KOPT-K1 (cell line): ENCODE measurements at regions not wholly inside any gene's neighbourhood (a gene's known extent, or its start where the extent isn't known, plus 50 kb on each side); places are given as distances from the start of the nearest gene placed in this dataset.

Experiments used
- H3K27ac ChIP-seq: fragments of 200-600 bp; sonication (generic); 2 replicates; pipeline ENCODE4 v1.5.1; 2016; ENCODE audit warnings: antibody characterized with exemption, mild to moderate bottlenecking, low read depth, low read length; ENCODE audit not compliant: poor library complexity, severe bottlenecking
- H3K36me3 ChIP-seq: fragments of 200-600 bp; sonication (generic); 2 replicates; pipeline ENCODE4 v1.5.1; 2017; ENCODE audit warnings: antibody characterized with exemption, mild to moderate bottlenecking, low read length, moderate library complexity; ENCODE audit not compliant: insufficient read depth
- H3K9me3 ChIP-seq: fragments of 200-600 bp; sonication (generic); 2 replicates; pipeline ENCODE4 v1.5.1; 2017; ENCODE audit warnings: antibody characterized with exemption, low read length, mild to moderate bottlenecking; ENCODE audit not compliant: insufficient read depth, poor library complexity, severe bottlenecking

GRCh38 chr18:56337507-56337906 is 300.9 kb downstream of the TXNL1 start:
- no peaks in the 10 kb centered on the region for H3K9me3 ChIP-seq
- H3K36me3 ChIP-seq = no peaks in the 10 kb centered on the region
- H3K27ac ChIP-seq = no peak overlapping the region

GRCh38 chr18:56333839-56334238 is 304.6 kb downstream of the TXNL1 start:
- Histone ChIP-seq H3K36me3 (no peaks in the 10 kb centered on the region), H3K27ac (no peak overlapping the region), H3K9me3 (no peaks in the 10 kb centered on the region)

- no peak overlapping the region for H3K27ac ChIP-seq
- H3K9me3 ChIP-seq = no peaks in the 10 kb centered on the region
- no peaks in the 10 kb centered on the region for H3K36me3 ChIP-seq
Measured at GRCh38 chr18:56333146-56333545, 305.2 kb downstream of the TXNL1 start.

- no peaks in the 10 kb centered on the region for H3K9me3 ChIP-seq
Measured at GRCh38 chr18:56332371-56332770, 306.0 kb downstream of the TXNL1 start.

GRCh38 chr18:56330366-56331110 is 307.9 kb downstream of the TXNL1 start:
- H3K27ac ChIP-seq = no peak overlapping the region
- no peaks in the 10 kb centered on the region for H3K36me3 ChIP-seq
- no peaks in the 10 kb centered on the region for H3K9me3 ChIP-seq

More at GRCh38 chr18:56332371-56332770, 306.0 kb downstream of the TXNL1 start:
- Histone ChIP-seq H3K27ac (no peak overlapping the region), H3K36me3 (no peaks in the 10 kb centered on the region)

GRCh38 chr18:56329536-56329935 is 308.9 kb downstream of the TXNL1 start:
- no peaks in the 10 kb centered on the region for H3K36me3 ChIP-seq
- no peak overlapping the region for H3K27ac ChIP-seq
- H3K9me3 ChIP-seq = no peaks in the 10 kb centered on the region

GRCh38 chr18:56327191-56327885 is 311.1 kb downstream of the TXNL1 start:
- Histone ChIP-seq H3K36me3 (no peaks in the 10 kb centered on the region), H3K9me3 (no peaks in the 10 kb centered on the region), H3K27ac (no peak overlapping the region)

- Histone ChIP-seq H3K36me3 (no peaks in the 10 kb centered on the region), H3K9me3 (no peaks in the 10 kb centered on the region), H3K27ac (no peak overlapping the region)
Measured at GRCh38 chr18:56326336-56327072, 311.9 kb downstream of the TXNL1 start.

GRCh38 chr18:56323673-56324072 is 314.7 kb downstream of the TXNL1 start:
- Histone ChIP-seq H3K27ac (no peak overlapping the region), H3K9me3 (no peaks in the 10 kb centered on the region), H3K36me3 (no peaks in the 10 kb centered on the region)

GRCh38 chr18:56322406-56322805 is 316.0 kb downstream of the TXNL1 start:
- H3K27ac ChIP-seq = no peak overlapping the region
- H3K36me3 ChIP-seq = no peaks in the 10 kb centered on the region
- H3K9me3 ChIP-seq = no peaks in the 10 kb centered on the region

- Histone ChIP-seq H3K9me3 (no peaks in the 10 kb centered on the region), H3K36me3 (no peaks in the 10 kb centered on the region), H3K27ac (no peak overlapping the region)
Measured at GRCh38 chr18:56321470-56321869, 316.9 kb downstream of the TXNL1 start.

GRCh38 chr18:56319953-56320352 is 318.4 kb downstream of the TXNL1 start:
- Histone ChIP-seq H3K27ac (no peak overlapping the region), H3K36me3 (no peaks in the 10 kb centered on the region), H3K9me3 (no peaks in the 10 kb centered on the region)

- H3K27ac ChIP-seq = no peak overlapping the region
- H3K36me3 ChIP-seq = no peaks in the 10 kb centered on the region
- H3K9me3 ChIP-seq = no peaks in the 10 kb centered on the region
Measured at GRCh38 chr18:56316727-56317126, 321.7 kb downstream of the TXNL1 start.

- Histone ChIP-seq H3K27ac (no peak overlapping the region), H3K36me3 (no peaks in the 10 kb centered on the region), H3K9me3 (no peaks in the 10 kb centered on the region)
Measured at GRCh38 chr18:56315363-56315762, 323.0 kb downstream of the TXNL1 start.

GRCh38 chr18:56314396-56314795 is 324.0 kb downstream of the TXNL1 start:
- Histone ChIP-seq H3K27ac (no peak overlapping the region), H3K9me3 (no peaks in the 10 kb centered on the region), H3K36me3 (no peaks in the 10 kb centered on the region)
